Activated CD4-positive, alpha-beta T cell treated with anti-CD3 and anti-CD28 coated beads, Interleukin-2, amount 10 ng/mL, durations not matched to agents 7 days and 5 days (primary cell): ENCODE measurements at regions not wholly inside any gene's neighbourhood (a gene's known extent, or its start where the extent isn't known, plus 50 kb on each side); places are given as distances from the start of the nearest gene placed in this dataset.
"Not testable (repeated sequence)": the region's sequence is repeated elsewhere in the genome, so short reads cannot be mapped to it uniquely, and the experiment has no call there.

ENCODE experiments used
- CTCF ChIA-PET: fragments of 350-600 bp; sonication (Branson Sonifier 250); formaldehyde crosslinking; loops from one replicate; lab custom pipeline; 2021; ENCODE audit warnings: antibody characterized with exemption; lab: Charles Lee
- POLR2A ChIA-PET: fragments of 350-600 bp; sonication (Branson Sonifier 250); formaldehyde crosslinking; loops from one replicate; lab custom pipeline; 2021; ENCODE audit warnings: antibody characterized with exemption; lab: Charles Lee
- DNase-seq: peaks from one replicate; pipeline ENCODE4 v3.0.0-alpha.2; 2020
- H3K27ac Mint-ChIP-seq: one replicate; pipeline ENCODE4 v1.8.0; 2021; ENCODE audit warnings: mild to moderate bottlenecking, moderate library complexity, mixed read lengths
- H3K27me3 Mint-ChIP-seq: one replicate; pipeline ENCODE4 v1.8.0; 2021; ENCODE audit warnings: mixed read lengths
- H3K36me3 Mint-ChIP-seq: one replicate; pipeline ENCODE4 v1.8.0; 2021; ENCODE audit warnings: low read depth, mixed read lengths
- H3K4me1 Mint-ChIP-seq: one replicate; pipeline ENCODE4 v1.8.0; 2021; ENCODE audit warnings: mixed read lengths
- H3K4me3 Mint-ChIP-seq: one replicate; pipeline ENCODE4 v1.8.0; 2021; ENCODE audit warnings: mild to moderate bottlenecking, moderate library complexity, mixed read lengths
- H3K9me3 Mint-ChIP-seq: one replicate; pipeline ENCODE4 v1.8.0; 2021; ENCODE audit warnings: mixed read lengths

DNA sequence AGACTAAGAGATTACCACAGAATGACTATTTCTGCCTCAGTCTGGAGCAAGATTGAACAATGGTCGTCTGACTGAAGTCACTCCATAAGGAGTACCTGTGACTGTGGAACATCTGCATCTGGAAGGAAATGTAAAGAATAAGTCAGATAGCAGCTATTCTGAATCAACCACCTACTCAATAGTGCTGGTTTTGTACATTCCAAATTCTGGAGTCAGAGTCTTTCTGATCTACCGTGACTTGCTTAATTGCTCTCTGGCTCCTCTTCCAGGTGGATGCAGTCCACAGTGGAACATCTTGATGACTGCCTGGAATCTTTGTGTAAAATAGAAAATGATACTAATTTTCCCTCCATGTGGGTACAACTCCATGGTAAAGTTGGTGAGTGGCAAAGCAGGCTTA, 156.3 kb upstream of the SEMA3C start:
- Mint-ChIP-seq H3K27ac (no peak overlapping the region), H3K4me3 (no peak overlapping the region), H3K4me1 (no peaks in the 10 kb centered on the region), H3K36me3 (no peaks in the 10 kb centered on the region), H3K27me3 (no peaks in the 10 kb centered on the region), H3K9me3 (peaks cover 6% of the 10 kb centered on the region)
- DNase-seq: no peak
- CTCF ChIA-PET: no interaction called here
- POLR2A ChIA-PET: no interaction called here

DNA sequence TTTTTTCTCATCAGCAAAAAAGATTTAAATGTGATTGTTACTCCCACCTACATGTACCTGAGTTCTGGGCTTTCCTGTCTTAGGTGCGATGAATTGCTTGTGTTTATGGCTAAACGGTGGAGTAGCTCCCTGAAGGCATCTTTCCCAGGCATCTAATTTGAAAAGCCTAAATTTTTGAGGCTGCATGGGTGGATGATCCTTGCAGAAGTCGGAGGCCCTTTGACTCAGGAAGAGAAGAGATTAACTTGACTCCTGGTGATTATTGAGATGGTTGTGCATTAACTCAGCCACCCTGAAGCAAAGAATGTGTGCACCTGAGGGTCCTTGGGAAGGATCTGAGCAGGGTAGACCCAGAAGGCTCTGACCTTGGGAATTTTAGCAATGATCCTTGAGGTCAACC, 155.6 kb upstream of the SEMA3C start:
- H3K27me3 Mint-ChIP-seq: no peaks in the 10 kb centered on the region
- no peaks in the 10 kb centered on the region for H3K36me3 Mint-ChIP-seq
- no peaks in the 10 kb centered on the region for H3K4me1 Mint-ChIP-seq
- no peak overlapping the region for H3K27ac Mint-ChIP-seq
- no peak for DNase-seq
- ChIA-PET CTCF (no interaction called here), POLR2A (no interaction called here)
- no peak overlapping the region for H3K4me3 Mint-ChIP-seq
- H3K9me3 Mint-ChIP-seq: peaks cover 6% of the 10 kb centered on the region

DNA sequence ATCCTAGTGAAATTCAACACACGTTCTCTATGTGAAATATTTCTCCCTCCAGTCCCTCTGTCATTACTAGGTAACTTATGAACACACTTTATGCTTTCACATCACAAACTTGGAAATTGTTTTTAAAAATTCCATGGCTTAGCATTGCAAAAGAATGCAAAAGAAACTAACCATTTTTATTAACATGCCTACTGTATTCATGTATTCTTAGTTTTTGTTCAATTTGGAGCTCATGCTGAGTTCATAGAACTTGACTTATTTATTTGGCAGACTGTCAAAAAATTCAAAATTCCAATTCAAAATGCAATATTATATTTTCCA, 155.0 kb upstream of the SEMA3C start:
- Mint-ChIP-seq H3K27me3 (no peaks in the 10 kb centered on the region), H3K36me3 (no peaks in the 10 kb centered on the region), H3K4me1 (no peaks in the 10 kb centered on the region), H3K9me3 (peaks cover 6% of the 10 kb centered on the region), H3K27ac (no peak overlapping the region), H3K4me3 (no peak overlapping the region)
- ChIA-PET POLR2A (no interaction called here), CTCF (no interaction called here)
- DNase-seq: no peak

DNA sequence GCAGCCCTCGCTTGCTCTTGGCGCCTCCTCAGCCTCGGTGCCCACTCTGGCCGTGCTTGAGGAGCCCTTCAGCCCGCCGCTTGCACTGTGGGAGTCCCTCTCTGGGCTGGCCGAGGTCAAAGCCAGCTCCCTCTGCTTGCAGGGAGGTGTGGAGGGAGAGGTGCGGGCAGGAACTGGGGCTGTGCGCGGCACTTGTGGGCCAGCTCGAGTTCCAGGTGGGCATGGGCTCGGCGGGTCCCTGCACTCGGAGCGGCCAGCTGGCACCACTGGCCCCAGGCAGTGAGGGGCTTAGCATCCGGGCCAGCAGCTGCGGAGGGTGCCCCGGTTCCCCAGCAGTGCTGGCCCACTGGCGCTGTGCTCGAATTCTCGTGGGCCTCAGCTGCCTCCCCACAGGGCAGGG, 152.1 kb upstream of the SEMA3C start:
- Mint-ChIP-seq H3K27ac (no peak overlapping the region), H3K27me3 (no peaks in the 10 kb centered on the region), H3K9me3 (no peaks in the 10 kb centered on the region), H3K4me1 (no peaks in the 10 kb centered on the region), H3K36me3 (no peaks in the 10 kb centered on the region), H3K4me3 (no peak overlapping the region)
- CTCF ChIA-PET: no interaction called here
- POLR2A ChIA-PET: no interaction called here
- no peak for DNase-seq

DNA sequence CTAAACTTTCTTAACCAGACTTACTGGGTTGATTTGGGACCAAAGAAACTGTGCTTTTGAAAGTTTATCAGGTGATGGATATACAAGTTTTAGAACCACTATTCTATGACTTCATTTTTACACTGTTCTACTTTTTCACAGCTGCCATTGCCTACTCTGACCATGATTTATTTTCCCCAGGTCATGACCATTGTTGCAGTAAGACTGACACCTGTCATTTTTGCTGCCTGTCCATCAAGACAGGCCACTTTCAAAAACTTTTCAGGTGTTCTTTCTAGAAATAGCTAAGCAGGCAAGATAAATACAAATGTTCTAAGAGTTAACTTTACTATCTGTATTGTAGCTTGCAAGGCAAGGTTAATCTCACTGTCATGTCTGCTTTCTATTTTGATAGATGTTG, 147.9 kb upstream of the SEMA3C start:
- CTCF ChIA-PET: no interaction called here
- H3K4me3 Mint-ChIP-seq: no peak overlapping the region
- H3K4me1 Mint-ChIP-seq: no peaks in the 10 kb centered on the region
- no peaks in the 10 kb centered on the region for H3K9me3 Mint-ChIP-seq
- H3K36me3 Mint-ChIP-seq: no peaks in the 10 kb centered on the region
- POLR2A ChIA-PET: no interaction called here
- H3K27ac Mint-ChIP-seq: no peak overlapping the region
- DNase-seq: no peak
- H3K27me3 Mint-ChIP-seq: no peaks in the 10 kb centered on the region

DNA sequence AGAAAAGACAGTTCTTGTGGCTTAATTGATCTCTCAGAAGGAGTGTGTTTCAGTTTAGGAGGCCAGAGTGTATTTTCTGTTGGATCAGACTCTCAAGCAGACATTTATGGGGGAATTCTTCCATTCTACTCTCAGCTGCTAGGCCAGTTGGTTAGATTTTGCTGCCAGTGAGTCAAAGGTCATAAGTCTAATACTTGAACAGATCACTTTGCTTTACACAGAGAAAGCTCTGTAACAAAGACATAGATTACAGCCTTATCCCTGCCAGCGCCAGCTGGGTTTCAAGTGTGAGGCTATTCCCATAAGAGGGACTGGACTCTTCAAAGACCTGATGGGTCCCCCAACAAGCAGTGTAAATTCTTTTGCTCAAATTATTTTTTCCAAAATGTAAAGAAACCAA, 145.6 kb upstream of the SEMA3C start:
- no peak overlapping the region for H3K27ac Mint-ChIP-seq
- no peak for DNase-seq
- no peaks in the 10 kb centered on the region for H3K36me3 Mint-ChIP-seq
- CTCF ChIA-PET: no interaction called here
- H3K27me3 Mint-ChIP-seq: no peaks in the 10 kb centered on the region
- H3K9me3 Mint-ChIP-seq: no peaks in the 10 kb centered on the region
- H3K4me3 Mint-ChIP-seq: no peak overlapping the region
- no peaks in the 10 kb centered on the region for H3K4me1 Mint-ChIP-seq
- POLR2A ChIA-PET: no interaction called here

DNA sequence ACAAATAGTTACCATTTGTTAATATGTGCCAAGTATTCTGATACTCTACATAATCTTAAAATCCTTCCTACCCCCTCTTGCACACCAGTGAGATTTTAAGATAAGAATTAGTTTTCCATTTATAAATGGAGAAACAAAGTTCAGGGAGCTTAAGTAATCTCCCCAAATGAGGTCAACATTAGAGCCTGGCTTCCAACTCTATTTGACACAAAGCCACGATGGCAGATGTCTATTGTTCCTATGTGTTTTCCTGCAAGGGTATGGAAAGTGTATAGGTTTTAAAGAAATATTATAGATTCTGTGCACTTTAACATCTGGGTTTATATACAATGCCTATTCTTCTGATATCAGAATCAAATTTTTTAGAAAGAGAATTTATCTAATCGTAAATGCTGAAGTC, 143.9 kb upstream of the SEMA3C start:
- Mint-ChIP-seq H3K36me3 (no peaks in the 10 kb centered on the region), H3K4me3 (no peak overlapping the region), H3K9me3 (peaks cover 2% of the 10 kb centered on the region), H3K27ac (no peak overlapping the region), H3K27me3 (no peaks in the 10 kb centered on the region), H3K4me1 (no peaks in the 10 kb centered on the region)
- CTCF ChIA-PET: no interaction called here
- POLR2A ChIA-PET: no interaction called here
- no peak for DNase-seq

DNA sequence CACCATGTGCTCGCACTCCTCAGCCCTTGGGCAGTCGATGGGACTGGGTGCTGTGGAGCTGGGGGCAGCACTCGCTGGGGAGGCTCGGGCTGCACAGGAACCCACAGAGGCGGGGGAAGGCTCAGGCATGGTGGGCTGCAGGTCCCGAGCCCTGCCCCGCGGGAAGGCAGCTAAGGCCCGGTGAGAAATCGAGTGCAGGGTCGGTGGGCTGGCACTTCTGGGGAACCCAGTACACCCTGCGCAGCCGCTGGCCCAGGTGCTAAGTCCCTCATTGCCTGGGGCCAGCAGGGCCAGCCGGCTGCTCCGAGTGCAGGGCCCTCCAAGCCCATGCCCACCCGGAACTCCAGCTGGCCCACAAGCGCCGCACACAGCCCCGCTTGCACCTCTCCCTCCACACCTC, 138.6 kb upstream of the SEMA3C start:
- not testable (repeated sequence) for DNase-seq, H3K27ac Mint-ChIP-seq

DNA sequence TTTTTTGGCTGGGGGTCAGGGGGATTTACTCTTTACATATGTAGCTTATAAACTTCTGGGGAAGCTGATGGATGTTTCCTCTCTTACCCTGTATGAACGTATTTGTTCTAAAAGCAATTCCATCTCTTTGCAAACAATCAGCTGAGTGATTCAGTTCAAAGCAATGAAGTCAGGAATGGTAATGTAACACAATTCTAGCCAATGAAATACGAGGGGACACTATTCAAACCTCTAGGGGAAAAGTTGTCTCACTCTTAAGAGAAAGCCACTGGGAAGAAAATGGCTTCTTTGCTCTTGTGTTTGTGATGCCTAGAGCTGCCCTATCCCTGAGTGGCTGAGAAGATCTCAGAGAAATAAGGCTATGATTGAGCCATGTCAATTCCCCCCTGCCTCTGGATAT, 134.8 kb upstream of the SEMA3C start:
- ChIA-PET POLR2A (no interaction called here), CTCF (no interaction called here)
- no peaks in the 10 kb centered on the region for H3K36me3 Mint-ChIP-seq
- no peak overlapping the region for H3K4me3 Mint-ChIP-seq
- H3K9me3 Mint-ChIP-seq: peaks cover 9% of the 10 kb centered on the region
- no peaks in the 10 kb centered on the region for H3K4me1 Mint-ChIP-seq
- no peak overlapping the region for H3K27ac Mint-ChIP-seq
- H3K27me3 Mint-ChIP-seq: no peaks in the 10 kb centered on the region
- no peak for DNase-seq

More for the DNA sequence above, 138.6 kb upstream of the SEMA3C start:
- H3K4me3 Mint-ChIP-seq, H3K36me3 Mint-ChIP-seq, H3K9me3 Mint-ChIP-seq, H3K27me3 Mint-ChIP-seq, CTCF ChIA-PET, POLR2A ChIA-PET, H3K4me1 Mint-ChIP-seq: not testable (repeated sequence)

DNA sequence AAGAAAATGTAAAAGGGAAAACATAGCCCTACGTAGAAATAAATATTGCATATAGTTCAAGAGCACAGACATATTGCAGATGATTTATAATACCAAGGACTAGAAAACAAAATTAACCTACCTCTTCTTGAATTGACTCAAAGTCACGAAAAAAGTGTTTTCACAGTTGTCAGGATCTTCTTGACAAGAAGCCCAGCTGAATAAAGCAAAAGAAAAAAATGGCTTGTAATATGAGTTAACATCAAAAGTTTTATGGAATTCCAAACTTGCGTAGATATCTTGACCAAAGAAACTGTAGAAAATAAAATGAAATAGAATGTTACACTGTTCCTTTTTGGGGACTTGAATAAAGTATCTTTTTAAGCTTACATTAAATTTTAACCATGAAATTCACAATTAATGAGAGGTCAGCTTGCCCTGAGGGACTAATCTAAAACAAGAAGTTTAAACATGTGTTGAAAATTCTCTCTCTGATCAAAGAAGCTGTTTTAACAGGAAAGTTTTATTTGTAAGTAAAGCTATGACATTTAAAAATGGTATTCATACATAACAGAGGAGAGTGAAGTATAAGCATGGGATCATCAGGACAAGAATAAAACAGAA, 133.1 kb upstream of the SEMA3C start:
- H3K4me3 Mint-ChIP-seq: no peak overlapping the region
- H3K27me3 Mint-ChIP-seq: no peaks in the 10 kb centered on the region
- POLR2A ChIA-PET: no interaction called here
- H3K9me3 Mint-ChIP-seq: peaks cover 7% of the 10 kb centered on the region
- DNase-seq: no peak
- CTCF ChIA-PET: no interaction called here
- H3K36me3 Mint-ChIP-seq: no peaks in the 10 kb centered on the region
- H3K27ac Mint-ChIP-seq: no peak overlapping the region
- H3K4me1 Mint-ChIP-seq: no peaks in the 10 kb centered on the region

DNA sequence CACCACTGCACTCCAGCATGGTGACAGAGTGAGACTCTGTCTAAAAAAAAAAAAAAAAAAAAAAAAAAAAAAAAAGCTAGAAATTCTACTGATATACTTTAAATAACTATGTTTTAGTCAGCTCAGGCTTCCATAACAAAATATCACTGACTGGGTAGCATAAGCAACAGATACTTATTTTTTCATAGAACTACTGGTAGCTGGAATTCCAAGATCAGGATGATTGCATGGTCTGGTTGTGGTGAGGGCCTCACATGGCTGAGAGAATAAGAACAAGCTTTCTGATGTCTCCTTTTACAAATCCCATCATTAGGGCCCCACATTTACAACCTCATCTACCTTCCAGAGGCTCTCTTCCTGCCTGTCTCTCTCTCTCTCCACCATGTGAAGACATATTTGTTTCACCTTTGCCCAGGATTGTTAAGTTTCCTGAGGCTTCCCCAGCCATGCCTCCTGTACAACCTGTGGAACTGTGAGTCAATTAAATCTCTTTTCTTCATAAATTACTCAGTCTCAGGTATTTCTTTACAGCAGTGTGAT, 126.7 kb upstream of the SEMA3C start:
- no peaks in the 10 kb centered on the region for H3K4me1 Mint-ChIP-seq
- H3K27me3 Mint-ChIP-seq: no peaks in the 10 kb centered on the region
- DNase-seq: no peak
- no peaks in the 10 kb centered on the region for H3K36me3 Mint-ChIP-seq
- H3K27ac Mint-ChIP-seq: no peak overlapping the region
- ChIA-PET CTCF (no interaction called here), POLR2A (no interaction called here)
- H3K4me3 Mint-ChIP-seq: no peak overlapping the region
- peaks cover 4% of the 10 kb centered on the region for H3K9me3 Mint-ChIP-seq

DNA sequence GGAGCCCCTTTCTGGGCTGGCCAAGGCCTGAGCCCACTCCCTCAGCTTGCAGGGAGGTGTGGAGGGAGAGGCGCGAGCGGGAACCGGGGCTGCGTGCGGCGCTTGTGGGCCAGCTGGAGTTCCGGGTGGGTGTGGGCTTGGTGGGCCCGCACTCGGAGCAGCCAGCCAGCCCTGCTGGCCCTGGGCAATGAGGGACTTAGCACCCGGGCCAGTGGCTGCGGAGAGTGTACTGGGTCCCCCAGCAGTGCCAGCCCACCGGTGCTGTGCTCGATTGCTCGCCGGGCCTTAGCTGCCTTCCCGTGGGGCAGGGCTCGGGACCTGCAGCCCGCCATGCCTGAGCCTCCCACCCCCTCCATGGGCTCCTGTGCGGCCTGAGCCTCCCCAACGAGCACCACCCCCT, 123.8 kb upstream of the SEMA3C start:
- DNase-seq, H3K27ac Mint-ChIP-seq, CTCF ChIA-PET, POLR2A ChIA-PET, H3K27me3 Mint-ChIP-seq, H3K4me1 Mint-ChIP-seq, H3K4me3 Mint-ChIP-seq, H3K9me3 Mint-ChIP-seq, H3K36me3 Mint-ChIP-seq: not testable (repeated sequence)

DNA sequence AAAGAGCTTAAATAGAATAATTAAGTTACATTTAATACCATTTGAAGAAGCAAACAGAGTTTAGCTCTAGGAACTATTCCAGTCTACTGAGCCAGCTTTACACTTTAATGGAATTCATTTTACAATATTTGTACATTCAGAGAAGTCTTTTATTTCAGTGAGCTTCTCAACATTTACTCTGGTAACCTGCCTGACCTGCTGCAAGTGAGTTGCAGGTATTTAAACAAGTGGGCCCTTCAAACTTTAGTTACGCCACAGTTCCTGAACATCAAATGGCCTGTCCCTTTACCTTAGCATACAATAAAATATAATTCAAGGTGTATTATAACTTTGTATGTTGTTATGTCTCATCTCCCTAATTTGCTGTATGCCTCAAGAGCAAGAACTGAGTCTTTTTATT, 121.6 kb upstream of the SEMA3C start:
- no peak for DNase-seq
- H3K27ac Mint-ChIP-seq: no peak overlapping the region
- no peaks in the 10 kb centered on the region for H3K4me1 Mint-ChIP-seq
- no peak overlapping the region for H3K4me3 Mint-ChIP-seq
- POLR2A ChIA-PET: no interaction called here
- H3K36me3 Mint-ChIP-seq: no peaks in the 10 kb centered on the region
- H3K27me3 Mint-ChIP-seq: no peaks in the 10 kb centered on the region
- CTCF ChIA-PET: no interaction called here
- peaks cover 6% of the 10 kb centered on the region for H3K9me3 Mint-ChIP-seq

DNA sequence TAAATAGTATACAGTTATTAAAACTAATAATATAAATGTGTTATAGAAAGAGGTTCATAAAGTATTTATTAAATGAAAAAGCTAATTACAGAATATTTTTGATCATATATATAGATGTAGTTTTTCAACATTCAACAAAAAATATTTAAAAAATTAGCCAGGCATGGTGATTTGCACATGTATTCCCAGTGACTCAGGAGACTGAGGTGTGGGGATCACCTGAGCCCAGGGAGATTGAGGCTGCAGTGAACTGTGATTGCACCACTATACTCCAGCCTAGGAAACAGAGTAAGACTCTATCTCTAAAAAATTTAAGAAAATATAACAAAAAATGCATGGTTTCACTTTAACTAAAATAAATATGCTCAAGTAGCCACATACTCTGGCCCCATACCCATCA, 118.0 kb upstream of the SEMA3C start:
- Mint-ChIP-seq H3K27me3 (no peaks in the 10 kb centered on the region), H3K4me3 (no peak overlapping the region), H3K27ac (no peak overlapping the region), H3K9me3 (peaks cover 2% of the 10 kb centered on the region), H3K4me1 (no peaks in the 10 kb centered on the region), H3K36me3 (no peaks in the 10 kb centered on the region)
- ChIA-PET CTCF (no interaction called here), POLR2A (no interaction called here)
- DNase-seq: no peak
